ENCODE measurements at regions not wholly inside any gene's neighbourhood (a gene's known extent, or its start where the extent isn't known, plus 50 kb on each side); places are given as distances from the start of the nearest gene placed in this dataset.

DNA sequence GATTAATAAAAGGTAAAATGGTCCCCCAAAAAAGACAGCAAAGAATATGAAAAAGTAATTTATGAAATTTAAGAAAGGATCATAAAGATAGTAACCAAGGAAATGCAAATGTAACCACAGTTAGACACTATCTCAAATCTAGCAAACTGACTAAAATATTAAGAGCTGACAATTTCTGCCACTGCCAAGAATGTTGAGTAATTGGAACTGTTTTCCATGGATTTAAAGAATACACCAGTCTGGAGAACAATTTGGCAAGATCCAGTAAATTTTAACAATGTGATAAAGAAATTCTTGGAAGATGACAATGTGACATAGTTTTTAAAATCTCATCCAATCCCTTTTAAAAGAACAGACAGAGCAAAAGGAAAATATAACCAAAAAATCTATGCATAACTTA lies 798.0 kb upstream of the MGAT4C start:
- Histone ChIP-seq H3K9ac (ENCODE audit: insufficient read length, low read depth) (no peak overlapping the region), H3K27me3 (ENCODE audit: insufficient read depth, insufficient read length) (no peaks in the 10 kb centered on the region), H3K36me3 (ENCODE audit: insufficient read depth, insufficient read length, low read length) (no peaks in the 10 kb centered on the region), H3K9me3 (ENCODE audit: insufficient read depth, low read length) (no peaks in the 10 kb centered on the region), H3K4me3 (ENCODE audit: insufficient read length, low read depth) (no peak overlapping the region), H3K4me1 (ENCODE audit: insufficient read depth, insufficient read length) (no peaks in the 10 kb centered on the region)
- no peak for DNase-seq (ENCODE audit: low read depth, low spot score)
- TF ChIP-seq YY1 (IDR thresholded peaks at IDR 0.05; ENCODE audit: insufficient read depth, insufficient read length) (no peak), SUZ12 (IDR thresholded peaks at IDR 0.05; ENCODE audit: extremely low read depth, insufficient read depth, insufficient read length) (no peak), ZNF274 (IDR thresholded peaks at IDR 0.05; ENCODE audit: low read depth, low read length) (no peak)

DNA sequence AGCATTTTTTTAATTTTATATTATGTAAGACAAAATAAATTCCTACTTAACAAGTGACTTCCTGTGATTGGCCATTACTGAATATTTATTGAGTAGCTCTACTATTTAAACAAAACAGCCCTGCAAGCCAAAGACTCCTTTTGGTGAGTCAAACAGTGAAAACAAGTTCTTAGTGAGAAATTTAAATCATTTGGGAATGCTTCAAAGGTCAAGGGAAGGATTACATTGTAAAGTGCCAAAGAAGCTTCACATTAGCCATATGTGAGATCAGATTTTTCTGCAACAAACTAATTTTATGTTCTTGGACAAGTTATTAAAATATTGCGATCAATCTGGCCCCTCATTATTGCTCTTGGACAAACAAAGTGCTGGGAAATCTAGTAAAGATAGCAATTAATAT lies 795.4 kb upstream of the MGAT4C start:
- H3K4me3 ChIP-seq (ENCODE audit: insufficient read length, low read depth) = no peak overlapping the region
- no peaks in the 10 kb centered on the region for H3K9me3 ChIP-seq (ENCODE audit: insufficient read depth, low read length)
- no peak overlapping the region for H3K9ac ChIP-seq (ENCODE audit: insufficient read length, low read depth)
- no peaks in the 10 kb centered on the region for H3K4me1 ChIP-seq (ENCODE audit: insufficient read depth, insufficient read length)
- TF ChIP-seq SUZ12 (IDR thresholded peaks at IDR 0.05; ENCODE audit: extremely low read depth, insufficient read depth, insufficient read length) = no peak
- no peak for TF ChIP-seq YY1 (IDR thresholded peaks at IDR 0.05; ENCODE audit: insufficient read depth, insufficient read length)
- no peak for TF ChIP-seq ZNF274 (IDR thresholded peaks at IDR 0.05; ENCODE audit: low read depth, low read length)
- H3K36me3 ChIP-seq (ENCODE audit: insufficient read depth, insufficient read length, low read length) = no peaks in the 10 kb centered on the region
- DNase-seq (ENCODE audit: low read depth, low spot score) = no peak
- H3K27me3 ChIP-seq (ENCODE audit: insufficient read depth, insufficient read length) = no peaks in the 10 kb centered on the region

DNA sequence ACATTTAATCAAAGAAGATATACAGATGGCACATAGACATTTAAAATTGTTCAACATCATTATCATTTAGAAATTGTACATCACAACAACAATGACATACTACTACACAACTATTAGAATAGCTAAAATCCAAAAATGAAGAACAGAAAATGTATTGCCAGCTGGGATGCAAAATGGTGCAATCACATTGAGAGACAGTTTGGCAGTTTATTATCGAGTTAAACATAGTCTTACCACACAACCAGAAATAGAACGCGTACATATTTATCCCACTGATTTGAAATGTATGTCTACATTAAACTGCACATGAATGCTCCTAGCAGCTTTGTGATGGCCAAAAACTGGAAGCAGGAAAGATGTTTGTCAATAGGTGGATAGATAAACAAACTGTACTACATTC lies 791.5 kb upstream of the MGAT4C start:
- Histone ChIP-seq H3K27me3 (ENCODE audit: insufficient read depth, insufficient read length) (no peaks in the 10 kb centered on the region), H3K9me3 (ENCODE audit: insufficient read depth, low read length) (no peaks in the 10 kb centered on the region), H3K9ac (ENCODE audit: insufficient read length, low read depth) (no peak overlapping the region), H3K4me3 (ENCODE audit: insufficient read length, low read depth) (no peak overlapping the region), H3K4me1 (ENCODE audit: insufficient read depth, insufficient read length) (no peaks in the 10 kb centered on the region), H3K36me3 (ENCODE audit: insufficient read depth, insufficient read length, low read length) (no peaks in the 10 kb centered on the region)
- no peak for DNase-seq (ENCODE audit: low read depth, low spot score)
- TF ChIP-seq YY1 (IDR thresholded peaks at IDR 0.05; ENCODE audit: insufficient read depth, insufficient read length) = no peak
- TF ChIP-seq SUZ12 (IDR thresholded peaks at IDR 0.05; ENCODE audit: extremely low read depth, insufficient read depth, insufficient read length) = no peak
- no peak for TF ChIP-seq ZNF274 (IDR thresholded peaks at IDR 0.05; ENCODE audit: low read depth, low read length)

GRCh38 chr12:87039536-87039935 lies 783.3 kb upstream of the MGAT4C start:
- TF ChIP-seq SUZ12 (IDR thresholded peaks at IDR 0.05; ENCODE audit: extremely low read depth, insufficient read depth, insufficient read length) (no peak), ZNF274 (IDR thresholded peaks at IDR 0.05; ENCODE audit: low read depth, low read length) (no peak), YY1 (IDR thresholded peaks at IDR 0.05; ENCODE audit: insufficient read depth, insufficient read length) (no peak)
- H3K4me1 ChIP-seq (ENCODE audit: insufficient read depth, insufficient read length) = no peaks in the 10 kb centered on the region
- no peaks in the 10 kb centered on the region for H3K9me3 ChIP-seq (ENCODE audit: insufficient read depth, low read length)
- H3K9ac ChIP-seq (ENCODE audit: insufficient read length, low read depth) = no peak overlapping the region
- H3K27me3 ChIP-seq (ENCODE audit: insufficient read depth, insufficient read length) = no peaks in the 10 kb centered on the region
- H3K36me3 ChIP-seq (ENCODE audit: insufficient read depth, insufficient read length, low read length) = no peaks in the 10 kb centered on the region
- no peak for DNase-seq (ENCODE audit: low read depth, low spot score)
- no peak overlapping the region for H3K4me3 ChIP-seq (ENCODE audit: insufficient read length, low read depth)

- Histone ChIP-seq H3K27me3 (ENCODE audit: insufficient read depth, insufficient read length) (no peaks in the 10 kb centered on the region), H3K4me3 (ENCODE audit: insufficient read length, low read depth) (no peak overlapping the region), H3K9me3 (ENCODE audit: insufficient read depth, low read length) (no peaks in the 10 kb centered on the region), H3K36me3 (ENCODE audit: insufficient read depth, insufficient read length, low read length) (no peaks in the 10 kb centered on the region), H3K9ac (ENCODE audit: insufficient read length, low read depth) (no peak overlapping the region), H3K4me1 (ENCODE audit: insufficient read depth, insufficient read length) (no peaks in the 10 kb centered on the region)
- TF ChIP-seq YY1 (IDR thresholded peaks at IDR 0.05; ENCODE audit: insufficient read depth, insufficient read length) (no peak), ZNF274 (IDR thresholded peaks at IDR 0.05; ENCODE audit: low read depth, low read length) (no peak), SUZ12 (IDR thresholded peaks at IDR 0.05; ENCODE audit: extremely low read depth, insufficient read depth, insufficient read length) (no peak)
- no peak for DNase-seq (ENCODE audit: low read depth, low spot score)
Measured at GRCh38 chr12:87038098-87038497, 781.9 kb upstream of the MGAT4C start.

- H3K9me3 ChIP-seq (ENCODE audit: insufficient read depth, low read length) = peaks cover 12% of the 10 kb centered on the region; the same call in 1 of the 2 replicates
- no peaks in the 10 kb centered on the region for H3K4me1 ChIP-seq (ENCODE audit: insufficient read depth, insufficient read length)
- no peak overlapping the region for H3K4me3 ChIP-seq (ENCODE audit: insufficient read length, low read depth)
- no peak overlapping the region for H3K9ac ChIP-seq (ENCODE audit: insufficient read length, low read depth)
- DNase-seq (ENCODE audit: low read depth, low spot score) = no peak
- TF ChIP-seq ZNF274 (IDR thresholded peaks at IDR 0.05; ENCODE audit: low read depth, low read length) (no peak), SUZ12 (IDR thresholded peaks at IDR 0.05; ENCODE audit: extremely low read depth, insufficient read depth, insufficient read length) (no peak), YY1 (IDR thresholded peaks at IDR 0.05; ENCODE audit: insufficient read depth, insufficient read length) (no peak)
- H3K36me3 ChIP-seq (ENCODE audit: insufficient read depth, insufficient read length, low read length) = no peaks in the 10 kb centered on the region
- no peaks in the 10 kb centered on the region for H3K27me3 ChIP-seq (ENCODE audit: insufficient read depth, insufficient read length)
Measured at GRCh38 chr12:87025976-87026375, 769.8 kb upstream of the MGAT4C start.

DNA sequence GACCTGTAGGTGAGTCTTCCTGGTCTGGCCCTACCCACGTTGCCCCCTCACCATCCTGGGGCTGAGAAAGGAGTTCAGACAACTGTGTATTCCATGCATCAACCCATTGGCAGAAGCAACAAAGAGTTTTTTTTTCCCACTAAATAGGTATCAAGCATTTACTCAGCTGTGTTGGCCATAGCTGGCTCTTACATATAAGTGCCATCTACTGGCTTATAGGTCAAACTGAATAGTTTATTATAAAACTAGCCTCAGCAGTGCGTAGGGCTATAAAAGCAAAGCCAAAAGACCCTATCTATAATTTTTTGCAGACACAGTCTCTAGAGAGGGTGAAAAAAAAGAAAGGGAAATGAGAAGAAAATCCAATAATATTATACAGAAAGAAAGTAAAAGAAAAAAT lies 765.2 kb upstream of the MGAT4C start:
- Histone ChIP-seq H3K9me3 (ENCODE audit: insufficient read depth, low read length) (no peaks in the 10 kb centered on the region), H3K4me1 (ENCODE audit: insufficient read depth, insufficient read length) (no peaks in the 10 kb centered on the region), H3K27me3 (ENCODE audit: insufficient read depth, insufficient read length) (no peaks in the 10 kb centered on the region), H3K9ac (ENCODE audit: insufficient read length, low read depth) (no peak overlapping the region), H3K4me3 (ENCODE audit: insufficient read length, low read depth) (no peak overlapping the region), H3K36me3 (ENCODE audit: insufficient read depth, insufficient read length, low read length) (no peaks in the 10 kb centered on the region)
- DNase-seq (ENCODE audit: low read depth, low spot score) = no peak
- TF ChIP-seq ZNF274 (IDR thresholded peaks at IDR 0.05; ENCODE audit: low read depth, low read length) = no peak
- no peak for TF ChIP-seq YY1 (IDR thresholded peaks at IDR 0.05; ENCODE audit: insufficient read depth, insufficient read length)
- no peak for TF ChIP-seq SUZ12 (IDR thresholded peaks at IDR 0.05; ENCODE audit: extremely low read depth, insufficient read depth, insufficient read length)

DNA sequence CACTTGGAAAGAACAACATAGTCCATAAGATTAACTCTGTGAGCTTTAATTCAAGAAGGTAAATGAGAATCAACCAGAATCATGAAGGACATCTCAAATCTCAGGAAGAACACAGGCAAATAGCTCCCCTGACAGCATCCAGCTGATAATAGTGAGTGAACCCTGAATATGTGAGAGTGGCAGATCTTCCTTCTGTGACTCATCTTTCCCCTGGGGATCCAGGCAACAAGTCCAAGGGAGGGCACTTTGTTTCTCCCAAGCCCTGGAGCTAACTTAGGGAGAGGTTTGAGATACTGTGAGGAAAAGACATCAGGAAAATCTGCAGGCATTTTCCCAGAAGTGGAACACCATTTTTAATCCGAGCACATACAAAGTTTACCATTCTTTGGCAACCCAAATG lies 763.9 kb upstream of the MGAT4C start:
- H3K36me3 ChIP-seq (ENCODE audit: insufficient read depth, insufficient read length, low read length) = no peaks in the 10 kb centered on the region
- H3K9me3 ChIP-seq (ENCODE audit: insufficient read depth, low read length) = no peaks in the 10 kb centered on the region
- no peaks in the 10 kb centered on the region for H3K4me1 ChIP-seq (ENCODE audit: insufficient read depth, insufficient read length)
- DNase-seq (ENCODE audit: low read depth, low spot score) = no peak
- TF ChIP-seq YY1 (IDR thresholded peaks at IDR 0.05; ENCODE audit: insufficient read depth, insufficient read length) (no peak), ZNF274 (IDR thresholded peaks at IDR 0.05; ENCODE audit: low read depth, low read length) (no peak), SUZ12 (IDR thresholded peaks at IDR 0.05; ENCODE audit: extremely low read depth, insufficient read depth, insufficient read length) (no peak)
- H3K27me3 ChIP-seq (ENCODE audit: insufficient read depth, insufficient read length) = no peaks in the 10 kb centered on the region
- H3K4me3 ChIP-seq (ENCODE audit: insufficient read length, low read depth) = no peak overlapping the region
- no peak overlapping the region for H3K9ac ChIP-seq (ENCODE audit: insufficient read length, low read depth)
